IPS DF 6.9 (cell line): ENCODE measurements at regions not wholly inside any gene's neighbourhood (a gene's known extent, or its start where the extent isn't known, plus 50 kb on each side); places are given as distances from the start of the nearest gene placed in this dataset.
"Not testable (repeated sequence)": the region's sequence is repeated elsewhere in the genome, so short reads cannot be mapped to it uniquely, and the experiment has no call there.

Source experiments
- DNase-seq: peaks from one replicate; pipeline ENCODE4 v3.0.0-alpha.2; 2013; ENCODE audit warnings: low read depth, low spot score
- H3K27ac ChIP-seq: one replicate; pipeline ENCODE4 v1.5.1; 2013; ENCODE audit warnings: low read length, control low read depth
- H3K27me3 ChIP-seq: 2 replicates; pipeline ENCODE4 v1.6.1; 2013; ENCODE audit warnings: mild to moderate bottlenecking, low read length; ENCODE audit not compliant: control insufficient read depth, insufficient read depth
- H3K36me3 ChIP-seq: 2 replicates; pipeline ENCODE4 v1.6.1; 2013; ENCODE audit warnings: low read length; ENCODE audit not compliant: control insufficient read depth, insufficient read depth
- H3K4me1 ChIP-seq: 2 replicates; pipeline ENCODE4 v1.6.1; 2013; ENCODE audit warnings: low read length; ENCODE audit not compliant: control insufficient read depth, insufficient read depth
- H3K4me3 ChIP-seq: 2 replicates; pipeline ENCODE4 v1.5.1; 2013; ENCODE audit warnings: mild to moderate bottlenecking, low read length
- H3K9me3 ChIP-seq: 2 replicates; pipeline ENCODE4 v1.6.1; 2013; ENCODE audit warnings: low read length, inconsistent platforms; ENCODE audit not compliant: control insufficient read depth, insufficient read depth
- WGBS: extraction: QIAGEN DNeasy Blood & Tissue Kit; methylation state at CpG from one replicate; pipeline ENCODE4 v1.1.7; 2013; ENCODE audit warnings: mixed read lengths, missing lambda C conversion rate; ENCODE audit not compliant: insufficient read length, insufficient coverage; 5-methylcytosine and 5-hydroxymethylcytosine counted together

DNA sequence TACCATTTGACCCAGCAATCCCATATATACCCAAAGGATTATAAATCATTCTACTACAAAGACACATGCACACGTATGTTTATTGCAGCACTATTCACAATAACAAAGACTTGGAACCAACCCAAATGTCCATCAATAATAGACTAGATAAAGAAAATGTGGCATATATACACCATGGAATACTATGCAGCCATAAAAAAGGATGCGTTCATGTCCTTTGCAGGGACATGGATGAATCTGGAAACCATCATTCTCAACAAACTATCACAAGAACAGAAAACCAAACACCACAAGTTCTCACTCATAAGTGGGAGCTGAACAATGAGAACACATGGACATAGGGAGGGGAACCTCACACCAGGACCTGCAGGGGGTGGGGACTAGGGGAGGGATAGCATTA is 130.6 kb upstream of the DUSP22 start:
- H3K4me3 ChIP-seq, DNase-seq, H3K36me3 ChIP-seq, H3K9me3 ChIP-seq, H3K27ac ChIP-seq, H3K27me3 ChIP-seq, H3K4me1 ChIP-seq: not testable (repeated sequence)
- no CpG with 5 or more reads among the region's 2 CpGs for WGBS

DNA sequence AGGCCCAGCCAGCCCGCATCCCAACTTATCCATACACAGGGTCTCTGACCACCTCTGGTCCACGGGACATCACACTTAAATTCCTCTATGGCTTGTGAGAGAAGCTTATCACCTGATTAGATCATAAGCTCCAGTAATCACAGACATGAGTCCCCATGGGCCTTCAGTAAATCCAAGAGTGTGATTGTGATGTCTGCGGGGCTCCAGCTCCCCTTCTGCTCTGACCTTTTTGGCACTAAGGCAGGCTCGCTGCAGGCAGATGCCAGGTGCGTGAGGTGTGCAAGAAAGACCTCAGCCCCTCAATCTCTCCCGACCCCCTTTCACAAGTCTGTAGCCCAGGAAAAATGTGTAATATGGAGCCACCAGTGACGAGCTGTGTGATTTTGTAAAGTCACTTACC is 127.6 kb upstream of the DUSP22 start:
- no CpG with 5 or more reads among the region's 7 CpGs for WGBS
- no peak overlapping the region for H3K4me3 ChIP-seq
- H3K9me3 ChIP-seq: no peaks in the 10 kb centered on the region; the same call in 1 of the 2 replicates
- no peaks in the 10 kb centered on the region for H3K27me3 ChIP-seq
- no peak for DNase-seq
- no peaks in the 10 kb centered on the region for H3K36me3 ChIP-seq
- H3K27ac ChIP-seq: no peak overlapping the region
- no peaks in the 10 kb centered on the region for H3K4me1 ChIP-seq

DNA sequence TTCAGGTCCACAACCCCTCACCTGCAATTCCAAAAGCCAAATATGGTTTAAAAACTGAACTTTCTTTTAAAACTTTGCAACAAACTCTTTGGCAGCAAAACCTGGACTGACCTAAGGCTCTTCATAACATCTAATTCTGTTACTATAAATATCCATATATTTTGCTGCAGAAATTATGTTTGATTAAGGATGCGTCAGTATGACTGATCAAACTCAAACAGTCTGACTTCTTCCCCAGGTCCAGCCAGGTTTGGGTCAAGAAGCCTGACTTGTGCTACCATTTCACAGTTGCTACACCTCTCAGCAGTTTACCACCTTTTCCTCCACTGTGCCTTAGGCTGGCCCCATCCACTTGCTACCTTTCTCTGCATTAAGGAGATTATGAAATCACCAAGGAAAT is 127.0 kb upstream of the DUSP22 start:
- DNase-seq: no peak
- no CpG with 5 or more reads among the region's 1 CpG for WGBS
- Histone ChIP-seq H3K27me3 (no peaks in the 10 kb centered on the region), H3K4me1 (no peaks in the 10 kb centered on the region), H3K9me3 (no peaks in the 10 kb centered on the region; the same call in 1 of the 2 replicates), H3K36me3 (no peaks in the 10 kb centered on the region), H3K27ac (no peak overlapping the region), H3K4me3 (no peak overlapping the region)

DNA sequence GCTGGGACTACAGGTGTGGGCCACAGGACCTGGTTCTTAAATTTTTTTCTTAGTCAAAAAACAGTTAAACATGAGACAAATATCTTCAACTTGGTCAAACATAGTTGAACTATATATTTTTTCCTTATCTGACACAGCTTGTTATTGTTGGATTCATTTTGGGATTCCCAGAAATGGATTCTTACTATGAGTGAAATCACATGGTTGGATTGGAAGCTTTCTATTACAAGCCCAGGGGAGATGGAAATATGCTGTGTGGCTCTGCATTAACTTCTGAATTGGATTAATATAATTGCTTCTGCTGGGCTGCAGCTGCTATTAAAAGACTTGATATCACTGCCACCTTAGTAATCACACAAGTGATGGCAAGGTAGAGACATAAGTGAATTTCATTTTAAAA is 126.4 kb upstream of the DUSP22 start:
- no peak for DNase-seq
- Histone ChIP-seq H3K4me1 (no peaks in the 10 kb centered on the region), H3K9me3 (no peaks in the 10 kb centered on the region; the same call in 1 of the 2 replicates), H3K4me3 (no peak overlapping the region), H3K27ac (no peak overlapping the region), H3K27me3 (no peaks in the 10 kb centered on the region), H3K36me3 (no peaks in the 10 kb centered on the region)

DNA sequence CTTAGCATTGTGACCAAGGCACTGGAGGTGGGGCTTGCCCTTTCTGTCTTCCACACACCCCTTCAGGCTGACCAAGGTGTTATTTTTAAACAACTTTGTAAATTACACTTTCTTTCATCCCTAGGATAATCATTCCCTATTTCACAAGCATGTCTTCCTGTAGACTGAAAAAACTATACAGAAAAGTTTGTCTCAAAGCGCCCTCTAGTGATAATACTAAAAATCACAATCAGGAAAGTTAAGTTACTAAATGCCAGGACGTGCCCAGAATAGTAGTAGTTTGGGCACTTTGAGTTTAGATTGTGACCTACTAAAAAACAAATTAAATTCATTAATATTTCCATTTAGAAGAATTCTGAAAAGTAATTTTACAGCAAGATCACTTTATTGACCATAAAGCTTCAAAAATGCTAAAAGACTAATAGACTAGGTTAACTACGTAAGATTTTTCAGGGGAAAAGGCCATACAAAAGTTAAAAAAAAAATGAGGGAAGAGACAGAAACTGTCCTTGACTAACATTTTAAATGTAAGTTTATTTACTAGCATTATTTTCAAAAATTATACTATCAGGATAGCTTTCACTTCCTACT is 123.3 kb upstream of the DUSP22 start:
- H3K27me3 ChIP-seq: no peaks in the 10 kb centered on the region
- no peaks in the 10 kb centered on the region; the same call in 1 of the 2 replicates for H3K9me3 ChIP-seq
- no peak overlapping the region for H3K27ac ChIP-seq
- no CpG with 5 or more reads among the region's 3 CpGs for WGBS
- no peak for DNase-seq
- no peaks in the 10 kb centered on the region for H3K36me3 ChIP-seq
- H3K4me3 ChIP-seq: no peak overlapping the region
- no peaks in the 10 kb centered on the region for H3K4me1 ChIP-seq

DNA sequence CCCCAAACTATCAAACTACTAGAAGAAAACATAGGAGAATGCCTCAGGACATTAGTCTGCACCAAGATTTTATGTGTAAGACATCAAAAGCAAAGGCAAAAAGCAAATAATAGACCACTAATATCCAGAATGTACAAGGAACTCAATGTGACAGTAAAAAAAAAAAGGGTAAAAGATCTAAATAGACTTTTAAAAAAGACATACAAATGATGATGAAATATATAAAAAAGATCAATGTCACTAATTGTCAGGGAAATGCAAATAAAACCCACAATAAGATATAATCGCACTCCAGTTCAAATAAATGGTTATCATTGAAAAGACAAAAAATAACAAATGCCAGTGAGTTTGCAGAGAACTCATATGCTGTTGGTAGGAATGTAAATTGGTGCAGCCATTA is 118.3 kb upstream of the DUSP22 start:
- H3K36me3 ChIP-seq: no peaks in the 10 kb centered on the region
- no peaks in the 10 kb centered on the region for H3K27me3 ChIP-seq
- peaks cover 2% of the 10 kb centered on the region; the same call in 1 of the 2 replicates for H3K9me3 ChIP-seq
- DNase-seq: no peak
- no peak overlapping the region for H3K4me3 ChIP-seq
- H3K4me1 ChIP-seq: no peaks in the 10 kb centered on the region
- H3K27ac ChIP-seq: no peak overlapping the region
- no CpG with 5 or more reads among the region's 1 CpG for WGBS

DNA sequence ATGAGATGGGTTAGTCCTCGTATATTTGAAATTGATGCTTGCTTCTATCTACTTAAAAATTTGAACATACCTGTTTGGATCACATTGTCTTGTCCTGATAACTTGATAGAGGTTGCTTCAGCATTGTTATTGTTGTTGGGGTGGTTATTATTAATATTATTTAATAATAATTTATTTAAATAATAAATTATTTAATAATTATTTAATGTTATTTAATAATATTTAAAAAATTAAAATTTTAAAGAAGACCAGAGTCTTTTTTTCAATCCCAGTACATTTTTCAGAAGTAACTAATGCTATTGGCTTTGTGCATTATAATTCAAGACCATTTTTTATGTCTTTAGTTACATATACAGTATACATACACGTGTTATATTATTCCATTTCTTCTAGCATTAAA is 116.6 kb upstream of the DUSP22 start:
- no peak for DNase-seq
- Histone ChIP-seq H3K4me3 (no peak overlapping the region), H3K27ac (no peak overlapping the region), H3K4me1 (no peaks in the 10 kb centered on the region), H3K9me3 (peaks cover 2% of the 10 kb centered on the region; the same call in 1 of the 2 replicates), H3K27me3 (no peaks in the 10 kb centered on the region), H3K36me3 (no peaks in the 10 kb centered on the region)
- no CpG with 5 or more reads among the region's 2 CpGs for WGBS

DNA sequence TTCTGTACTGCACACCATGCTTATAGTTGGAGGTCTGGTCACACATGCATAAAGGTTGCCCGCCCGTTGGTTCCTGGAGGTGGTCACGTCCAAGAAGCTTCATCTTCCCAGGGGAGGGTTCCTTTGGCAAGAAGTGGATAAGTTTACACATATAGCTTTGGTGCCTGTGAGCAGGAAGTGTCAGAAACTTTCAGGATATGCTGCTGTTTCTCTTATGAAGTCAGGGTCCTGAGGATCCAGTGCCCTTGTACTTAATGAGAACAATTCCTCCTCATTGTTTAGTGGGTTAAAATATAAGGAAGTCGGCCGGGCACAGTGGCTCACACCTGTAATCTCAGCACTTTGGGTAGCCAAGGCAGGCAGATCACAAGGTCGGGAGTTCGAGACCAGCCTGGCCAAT is 115.5 kb upstream of the DUSP22 start:
- H3K36me3 ChIP-seq: no peaks in the 10 kb centered on the region
- H3K4me3 ChIP-seq: no peak overlapping the region
- H3K27ac ChIP-seq: no peak overlapping the region
- DNase-seq: no peak
- WGBS: no CpG with 5 or more reads among the region's 7 CpGs
- no peaks in the 10 kb centered on the region for H3K4me1 ChIP-seq
- no peaks in the 10 kb centered on the region for H3K27me3 ChIP-seq
- peaks cover 2% of the 10 kb centered on the region; the same call in 1 of the 2 replicates for H3K9me3 ChIP-seq

DNA sequence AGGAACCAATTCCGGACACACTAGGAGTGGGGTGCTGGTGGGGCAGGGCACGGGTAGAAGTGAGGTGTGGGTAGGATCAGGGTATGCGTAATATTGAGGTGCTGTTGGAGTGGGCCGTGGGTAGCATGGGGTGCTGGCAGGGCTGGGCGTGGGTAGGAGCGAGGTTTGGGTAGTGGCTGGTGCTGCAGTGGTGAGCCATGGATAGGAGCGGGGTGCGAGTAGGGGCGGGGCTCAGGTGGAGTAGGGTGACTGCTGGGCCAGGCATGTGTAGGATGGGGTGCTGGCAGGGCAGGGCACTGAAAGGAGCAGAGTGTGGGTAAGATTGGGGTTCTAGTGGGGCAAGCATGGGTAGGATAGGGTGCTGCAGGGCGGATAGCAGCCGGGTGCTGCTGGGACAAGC is 114.2 kb upstream of the DUSP22 start:
- no CpG with 5 or more reads among the region's 11 CpGs for WGBS
- no peak overlapping the region for H3K4me3 ChIP-seq
- peaks cover 2% of the 10 kb centered on the region; the same call in 1 of the 2 replicates for H3K9me3 ChIP-seq
- no peak overlapping the region for H3K27ac ChIP-seq
- no peaks in the 10 kb centered on the region for H3K27me3 ChIP-seq
- H3K36me3 ChIP-seq: no peaks in the 10 kb centered on the region
- no peak for DNase-seq
- H3K4me1 ChIP-seq: no peaks in the 10 kb centered on the region

DNA sequence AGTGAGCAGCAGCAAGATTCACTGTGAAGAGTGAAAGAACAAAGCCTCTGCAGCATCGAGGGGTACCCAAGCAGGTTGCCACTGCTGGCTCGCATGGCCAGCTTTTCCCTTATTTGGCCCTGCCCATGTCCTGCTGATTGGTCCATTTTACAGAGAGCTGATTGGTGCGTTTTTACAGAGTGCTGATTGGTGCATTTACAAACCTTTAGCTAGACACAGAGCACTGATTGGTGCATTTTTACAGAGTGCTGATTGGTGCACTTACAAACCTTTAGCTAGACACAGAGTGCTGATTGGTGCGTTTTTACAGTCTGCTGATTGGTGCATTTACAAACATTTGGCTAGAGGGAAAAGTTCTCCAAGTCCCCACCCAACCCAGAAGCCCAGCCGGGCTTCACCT is 113.4 kb upstream of the DUSP22 start:
- not testable (repeated sequence) for H3K27me3 ChIP-seq, H3K27ac ChIP-seq, DNase-seq, H3K4me3 ChIP-seq, H3K4me1 ChIP-seq, H3K36me3 ChIP-seq, H3K9me3 ChIP-seq
- no CpG with 5 or more reads among the region's 5 CpGs for WGBS

DNA sequence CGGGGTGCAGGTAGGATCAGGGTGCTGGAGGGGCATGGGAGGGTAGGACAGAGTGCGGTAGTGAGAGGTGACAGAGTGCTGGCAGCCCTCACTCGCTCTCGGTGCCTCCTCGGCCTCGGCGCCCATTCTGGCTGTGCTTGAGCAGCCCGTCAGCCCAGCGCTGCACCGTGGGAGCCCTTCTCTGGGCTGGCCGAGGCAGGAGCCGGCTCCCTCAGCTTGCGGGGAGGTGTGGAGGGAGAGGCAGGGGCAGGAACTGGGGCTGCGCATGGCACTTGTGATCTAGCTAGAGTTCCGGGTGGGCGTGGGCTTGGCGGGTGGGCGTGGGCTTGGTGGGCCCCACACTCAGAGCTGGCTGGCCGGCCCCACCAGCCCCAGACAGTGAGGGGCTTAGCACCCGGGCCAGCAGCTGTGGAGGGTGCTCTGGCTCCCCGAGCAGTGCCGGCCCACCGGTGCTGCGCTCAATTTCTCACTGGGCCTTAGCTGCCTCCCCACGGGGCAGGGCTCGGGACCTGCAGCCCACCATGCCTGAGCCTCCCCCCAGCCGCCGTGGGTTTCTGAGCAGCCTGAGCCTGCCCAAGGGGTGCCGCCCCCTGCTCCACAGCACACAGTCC is 112.8 kb upstream of the DUSP22 start:
- Histone ChIP-seq H3K4me1 (no peaks in the 10 kb centered on the region), H3K9me3 (peaks cover 2% of the 10 kb centered on the region; the same call in 1 of the 2 replicates), H3K4me3 (no peak overlapping the region), H3K27me3 (no peaks in the 10 kb centered on the region), H3K36me3 (no peaks in the 10 kb centered on the region), H3K27ac (no peak overlapping the region)
- no peak for DNase-seq
- no CpG with 5 or more reads among the region's 29 CpGs for WGBS
